ENCODE measurements at regions not wholly inside any gene's neighbourhood (a gene's known extent, or its start where the extent isn't known, plus 50 kb on each side); places are given as distances from the start of the nearest gene placed in this dataset.
A peak's percentile ranks its signal among the peaks of the same experiment; 100 is the strongest.

GRCh38 chr17:79215631-79216030 lies 141.0 kb downstream of the ENGASE start:
- no peak for DNase-seq

- no peak for DNase-seq
Observed at GRCh38 chr17:79214940-79215604, 140.4 kb downstream of the ENGASE start.

- no peak for DNase-seq
Observed at GRCh38 chr17:79214459-79214858, 139.8 kb downstream of the ENGASE start.

GRCh38 chr17:79213305-79213704 lies 138.7 kb downstream of the ENGASE start:
- no peak for DNase-seq

GRCh38 chr17:79212149-79213087 lies 137.8 kb downstream of the ENGASE start:
- DNase-seq: no peak

- DNase-seq: no peak
Observed at GRCh38 chr17:79211061-79211770, 136.6 kb downstream of the ENGASE start.

- no peak for DNase-seq
Observed at GRCh38 chr17:79210638-79211037, 136.0 kb downstream of the ENGASE start.

GRCh38 chr17:79207960-79208359 lies 133.3 kb downstream of the ENGASE start:
- no peak for DNase-seq

GRCh38 chr17:79205688-79206205 lies 131.1 kb downstream of the ENGASE start:
- DNase-seq: no peak

GRCh38 chr17:79204261-79204660 lies 129.6 kb downstream of the ENGASE start:
- DNase-seq: no peak

GRCh38 chr17:79203657-79204056 lies 129.0 kb downstream of the ENGASE start:
- no peak for DNase-seq

GRCh38 chr17:79203016-79203415 lies 128.4 kb downstream of the ENGASE start:
- DNase-seq: no peak

GRCh38 chr17:79202480-79202879 lies 127.9 kb downstream of the ENGASE start:
- DNase-seq: no peak

GRCh38 chr17:79201536-79202227 lies 127.1 kb downstream of the ENGASE start:
- DNase-seq: no peak

- no peak for DNase-seq
Observed at GRCh38 chr17:79201119-79201518, 126.5 kb downstream of the ENGASE start.

- no peak for DNase-seq
Observed at GRCh38 chr17:79196913-79197312, 122.3 kb downstream of the ENGASE start.

GRCh38 chr17:79192503-79193351 lies 118.1 kb downstream of the ENGASE start:
- peak; percentile 63 for DNase-seq

GRCh38 chr17:79191270-79191934 lies 116.8 kb downstream of the ENGASE start:
- no peak for DNase-seq

GRCh38 chr17:79189305-79189704 lies 114.7 kb downstream of the ENGASE start:
- no peak for DNase-seq

- DNase-seq: no peak
Observed at GRCh38 chr17:79188685-79189084, 114.1 kb downstream of the ENGASE start.

- no peak for DNase-seq
Observed at GRCh38 chr17:79188048-79188447, 113.4 kb downstream of the ENGASE start.
